ENCODE measurements at regions not wholly inside any gene's neighbourhood (a gene's known extent, or its start where the extent isn't known, plus 50 kb on each side); places are given as distances from the start of the nearest gene placed in this dataset.

DNA sequence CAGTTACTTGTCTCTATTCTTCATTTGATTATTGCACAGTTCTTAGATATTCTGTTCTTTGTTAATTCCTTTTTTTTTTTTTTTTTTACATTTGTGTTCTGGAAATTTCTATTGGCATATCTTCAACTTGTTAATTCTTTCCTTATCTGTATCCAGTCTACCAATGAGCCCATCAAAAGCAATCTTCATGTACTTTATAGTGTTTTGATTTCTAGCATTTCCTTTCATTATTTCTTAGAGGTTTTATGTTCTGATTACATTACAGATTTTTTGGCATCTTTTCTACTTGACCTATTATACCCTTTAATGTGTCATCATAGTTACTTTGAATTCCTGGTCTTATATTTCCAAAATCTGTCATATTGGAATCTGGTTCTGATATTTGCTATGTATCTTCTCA lies 2194.8 kb downstream of the PCDH9 start:
- DNase-seq (ENCODE audit: low read depth), result peak; percentile 22

DNA sequence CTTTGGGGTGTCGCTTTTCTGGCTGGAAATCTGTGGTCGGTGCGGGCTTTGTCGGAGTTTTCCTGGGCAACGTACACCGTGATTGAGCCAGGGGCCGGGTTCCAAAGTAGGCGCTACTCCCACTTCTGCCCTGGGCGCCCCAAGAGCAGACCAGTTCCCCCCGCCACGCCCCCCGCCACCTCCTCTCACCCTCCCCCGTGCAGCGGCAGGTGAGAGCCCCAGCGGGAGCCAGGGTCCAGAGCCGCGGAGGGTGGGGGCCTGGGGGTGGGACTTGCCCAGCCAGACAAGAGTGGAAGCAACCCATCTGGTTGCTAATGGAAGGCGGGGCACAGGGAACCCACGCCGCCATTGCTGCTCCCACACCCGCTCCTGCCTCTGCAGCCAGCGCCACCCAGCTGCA lies 2195.9 kb downstream of the PCDH9 start:
- DNase-seq (ENCODE audit: low read depth), result no peak

DNA sequence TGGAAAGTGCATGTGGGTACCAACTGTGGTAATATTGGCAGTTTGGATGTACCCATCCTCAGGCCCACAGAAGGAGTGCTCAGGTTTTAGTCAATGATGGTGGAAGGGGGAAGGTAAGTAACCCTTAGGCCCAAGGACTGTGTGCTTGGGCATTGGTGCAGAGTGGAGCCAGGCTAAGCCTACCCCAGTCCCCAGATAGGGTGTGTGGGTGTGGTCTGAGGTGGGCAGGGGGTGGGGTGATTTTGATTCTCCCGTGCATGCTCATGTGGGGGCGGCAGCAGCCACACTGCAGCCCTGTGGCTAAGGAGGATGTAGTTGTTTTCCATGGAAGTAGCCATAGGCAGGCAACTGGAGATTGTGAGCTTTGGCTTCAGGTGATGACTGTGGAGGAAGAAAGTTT lies 2197.3 kb downstream of the PCDH9 start:
- no peak for DNase-seq (ENCODE audit: low read depth)

DNA sequence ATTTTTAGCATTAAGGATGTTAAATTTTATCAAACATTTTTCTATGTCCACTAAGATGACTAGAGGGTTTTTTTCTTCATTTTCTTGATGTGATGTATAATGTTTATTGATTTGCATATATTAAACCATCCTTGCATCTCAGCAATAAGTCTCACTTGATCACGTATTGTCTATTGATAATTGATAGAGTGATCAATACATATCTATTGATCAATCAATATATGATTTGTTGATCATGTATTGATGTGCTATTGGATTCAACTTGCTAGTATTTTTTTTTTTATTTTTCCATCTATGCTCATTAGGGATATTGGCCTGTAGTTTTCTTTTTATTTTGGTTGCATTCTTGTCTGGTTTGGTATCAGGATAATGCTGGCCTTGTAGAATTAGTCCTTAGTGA lies 2202.0 kb downstream of the PCDH9 start:
- DNase-seq (ENCODE audit: low read depth), result no peak

DNA sequence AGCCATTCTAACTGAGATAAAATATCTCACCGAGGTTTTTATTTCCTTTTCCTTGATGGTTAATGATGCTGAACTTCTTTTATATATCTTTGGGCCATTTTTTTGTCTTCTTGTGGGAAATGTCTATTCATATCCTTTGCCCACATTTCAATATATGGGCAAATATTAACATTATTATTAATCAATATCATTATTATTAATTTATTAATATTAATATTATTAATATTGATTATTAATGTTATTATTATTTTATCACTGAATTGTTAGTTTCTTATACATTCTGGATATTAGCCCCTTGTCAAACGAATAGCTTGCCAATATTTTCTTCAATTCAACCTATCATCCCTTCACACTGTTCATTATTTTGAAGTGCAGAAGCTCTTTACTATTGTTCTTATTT lies 2203.6 kb downstream of the PCDH9 start:
- DNase-seq (ENCODE audit: low read depth), result no peak

DNA sequence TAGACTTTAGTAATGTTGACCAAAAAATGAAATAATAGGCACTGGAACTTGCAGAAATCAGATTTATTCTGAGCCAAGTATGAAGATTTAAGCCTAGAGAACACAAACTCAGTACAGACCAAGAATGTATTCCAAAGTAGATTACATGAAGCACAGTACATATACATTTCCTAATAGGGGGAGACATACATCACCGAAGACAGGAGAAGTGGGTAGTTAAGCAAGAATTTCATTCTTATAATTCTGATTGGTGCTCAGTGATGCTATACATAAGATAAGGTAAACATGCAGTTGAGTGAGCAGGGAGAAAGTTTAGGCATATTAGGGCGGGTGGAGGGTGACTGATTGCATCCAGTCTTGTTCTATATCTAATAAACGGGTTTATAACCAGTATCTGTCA lies 2218.8 kb downstream of the PCDH9 start:
- no peak for DNase-seq (ENCODE audit: low read depth)

DNA sequence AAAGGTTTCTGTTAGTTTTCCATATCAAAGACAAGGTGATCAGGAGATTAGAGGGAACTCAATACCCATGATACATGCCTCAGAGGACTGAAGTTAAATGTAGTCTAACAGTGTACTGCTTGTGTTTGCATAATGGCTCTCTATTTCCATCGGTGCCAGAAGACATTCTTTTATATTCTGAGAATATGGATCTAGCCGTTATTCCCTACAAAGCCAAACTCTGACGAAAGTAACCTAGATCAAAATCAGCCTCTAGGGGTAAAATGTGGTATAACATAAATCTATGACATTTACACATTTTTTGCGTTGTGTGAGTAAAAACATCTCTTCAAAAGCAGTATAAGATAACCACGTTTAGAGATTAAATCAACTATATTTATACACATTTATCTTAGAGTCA lies 2232.7 kb downstream of the PCDH9 start:
- DNase-seq (ENCODE audit: low read depth), result no peak

DNA sequence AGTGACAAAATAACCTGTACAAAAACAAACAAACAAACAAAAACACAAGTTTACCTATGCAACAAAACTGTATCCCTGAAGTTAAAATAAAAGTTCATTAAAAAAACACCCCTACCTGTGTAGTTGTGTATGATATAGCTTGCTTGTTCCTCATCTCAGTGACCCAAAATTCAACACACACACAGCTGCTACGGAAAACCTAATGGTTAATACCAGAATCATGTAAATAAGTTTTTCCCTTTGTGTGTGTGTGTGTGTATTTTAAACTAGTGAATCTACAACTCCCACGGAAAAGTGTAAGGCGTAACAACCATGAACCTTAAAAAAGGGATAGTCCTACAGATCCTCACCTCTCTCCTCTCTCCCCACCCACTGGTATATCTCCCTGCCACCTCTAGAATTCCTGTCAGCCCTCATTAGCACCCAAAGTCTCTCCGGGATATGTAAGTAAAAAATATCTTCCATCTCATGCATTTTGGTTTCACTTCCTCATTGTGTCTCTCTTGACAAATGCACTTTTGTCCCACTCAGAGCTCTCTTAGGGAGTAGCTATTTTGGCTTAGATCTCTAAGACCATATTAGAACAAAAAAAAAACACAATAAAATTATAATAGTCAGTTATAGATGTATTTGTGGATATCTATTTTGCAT lies 2236.5 kb downstream of the PCDH9 start:
- no peak for DNase-seq (ENCODE audit: low read depth)

DNA sequence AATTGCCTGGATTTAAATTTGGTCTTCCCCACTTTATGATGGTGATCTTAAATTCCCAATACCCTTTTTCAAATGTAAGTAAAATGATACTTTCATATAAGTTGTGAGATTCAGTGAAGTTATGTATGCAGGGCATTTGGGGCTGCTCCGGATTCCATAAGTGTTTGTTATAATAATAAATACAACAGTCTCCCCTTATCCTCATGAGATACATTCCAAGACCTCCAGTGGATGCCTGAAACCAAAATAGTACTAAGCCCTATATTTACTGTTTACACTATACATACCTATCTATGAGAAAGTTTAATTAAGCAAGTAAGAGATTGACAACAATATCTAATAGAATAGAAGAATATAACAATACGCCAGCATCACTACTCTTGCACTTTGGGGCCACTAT lies 2237.8 kb downstream of the PCDH9 start:
- peak; percentile 46 for DNase-seq (ENCODE audit: low read depth)

DNA sequence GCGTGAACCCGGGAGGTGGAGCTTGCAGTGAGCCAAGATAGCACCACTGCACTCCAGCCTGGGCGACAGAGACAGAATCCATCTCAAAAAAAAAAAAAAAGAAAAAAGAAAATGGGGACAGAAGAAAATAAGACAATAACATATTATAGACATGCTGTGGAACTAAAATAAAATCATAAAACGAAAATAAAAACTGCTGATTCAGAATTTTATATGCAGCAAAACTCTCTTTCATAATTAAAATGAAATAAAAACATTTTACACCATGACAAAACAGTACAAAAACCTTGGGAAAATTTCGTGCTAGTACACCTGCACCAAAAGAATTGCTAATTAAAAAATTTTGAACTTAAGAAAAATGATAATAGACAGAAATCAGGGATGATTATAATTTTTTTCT lies 2245.1 kb downstream of the PCDH9 start:
- no peak for DNase-seq (ENCODE audit: low read depth)

DNA sequence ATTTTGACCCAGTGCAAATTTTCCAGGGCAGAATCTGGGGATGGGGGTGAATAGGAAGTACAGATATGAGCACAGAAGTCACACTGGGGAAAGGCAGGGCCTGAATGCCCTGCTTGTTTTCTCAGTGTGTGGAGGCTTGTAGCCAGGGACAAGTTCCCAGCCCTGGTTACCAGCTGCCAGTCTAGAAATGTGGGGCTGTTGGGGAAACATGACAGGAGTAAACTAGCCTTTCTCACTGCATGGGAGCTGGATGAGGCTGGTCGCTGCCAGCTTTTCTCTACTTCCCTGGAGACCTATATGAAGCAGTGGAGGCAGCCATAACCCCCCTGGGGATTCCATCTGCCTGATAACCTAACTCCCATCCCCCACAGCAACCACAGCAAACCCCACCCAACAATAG lies 2267.7 kb downstream of the PCDH9 start:
- DNase-seq (ENCODE audit: low read depth), result no peak

DNA sequence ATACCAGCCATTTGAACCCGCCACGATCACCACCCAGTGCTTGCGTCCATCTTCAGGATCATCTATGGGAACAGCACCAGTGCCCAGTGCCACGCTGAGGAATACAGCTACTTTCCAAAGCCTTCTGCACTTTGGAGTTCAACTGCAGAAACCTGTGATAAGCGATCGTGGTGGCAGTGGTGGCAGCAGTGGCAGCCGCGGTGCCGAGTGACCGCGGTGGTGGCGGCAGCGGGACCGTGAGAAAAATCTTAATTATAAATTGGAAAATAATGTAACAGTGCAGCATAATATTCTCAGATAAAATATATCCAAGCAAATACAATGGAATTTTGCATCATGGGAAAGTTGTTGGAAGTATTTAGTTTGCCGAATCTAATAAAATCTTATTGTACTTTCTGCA lies 2270.9 kb downstream of the PCDH9 start:
- no peak for DNase-seq (ENCODE audit: low read depth)

DNA sequence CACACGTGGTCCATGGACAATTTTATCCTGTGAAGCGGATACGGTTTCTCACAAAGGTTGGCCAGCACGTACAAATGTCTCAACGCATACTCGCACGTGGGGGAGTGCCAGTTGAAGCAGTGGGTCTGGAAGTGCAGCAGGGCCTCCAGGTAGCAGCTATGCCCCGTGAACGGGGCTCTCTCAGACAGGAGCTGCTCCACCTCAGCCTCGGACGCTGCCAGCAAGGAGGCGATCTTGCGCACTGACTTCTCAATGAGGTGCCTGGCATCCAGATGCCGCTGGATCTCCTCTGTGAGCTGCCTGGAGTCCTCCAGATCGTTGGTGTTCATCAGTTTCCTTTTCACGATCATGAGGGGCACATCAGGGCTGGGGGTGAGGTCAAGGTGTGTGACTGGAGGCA lies 2272.0 kb downstream of the PCDH9 start:
- DNase-seq (ENCODE audit: low read depth), result no peak

DNA sequence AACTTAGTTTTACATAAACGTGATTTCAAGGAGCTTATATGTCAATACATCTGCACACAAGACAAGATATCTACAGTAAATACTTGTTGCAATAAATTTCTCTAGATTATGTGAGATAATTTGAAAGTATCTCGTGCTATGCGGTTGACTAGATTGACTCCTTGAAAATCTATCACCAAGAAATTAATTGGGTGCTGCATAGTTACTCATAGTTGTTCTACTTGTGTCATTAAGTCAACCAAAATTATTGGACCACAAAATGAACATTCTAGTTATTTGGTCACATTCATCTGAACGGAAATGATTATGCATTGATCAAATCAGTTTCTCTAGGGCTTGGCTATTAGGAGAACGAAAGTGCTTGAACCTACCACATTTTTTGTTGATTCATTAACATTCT lies 2291.5 kb downstream of the PCDH9 start:
- no peak for DNase-seq (ENCODE audit: low read depth)

DNA sequence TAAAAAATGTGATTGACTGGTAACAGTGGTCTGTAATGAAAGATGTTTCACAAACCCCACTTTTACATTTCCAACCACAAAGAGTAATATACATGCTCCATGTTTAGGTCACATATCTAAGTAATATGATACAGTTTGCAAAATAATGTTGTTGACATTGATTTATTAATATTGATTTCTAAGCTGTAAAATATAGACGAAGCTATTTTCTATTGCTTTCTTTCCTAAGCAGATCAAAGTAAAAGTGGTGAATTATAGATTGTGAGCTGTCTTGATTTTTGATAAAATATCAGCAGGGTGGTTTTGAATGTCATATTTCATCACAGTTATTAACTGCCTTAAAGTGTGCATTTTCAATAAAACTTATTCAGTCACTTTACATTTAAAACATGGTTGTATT lies 2292.8 kb downstream of the PCDH9 start:
- no peak for DNase-seq (ENCODE audit: low read depth)

DNA sequence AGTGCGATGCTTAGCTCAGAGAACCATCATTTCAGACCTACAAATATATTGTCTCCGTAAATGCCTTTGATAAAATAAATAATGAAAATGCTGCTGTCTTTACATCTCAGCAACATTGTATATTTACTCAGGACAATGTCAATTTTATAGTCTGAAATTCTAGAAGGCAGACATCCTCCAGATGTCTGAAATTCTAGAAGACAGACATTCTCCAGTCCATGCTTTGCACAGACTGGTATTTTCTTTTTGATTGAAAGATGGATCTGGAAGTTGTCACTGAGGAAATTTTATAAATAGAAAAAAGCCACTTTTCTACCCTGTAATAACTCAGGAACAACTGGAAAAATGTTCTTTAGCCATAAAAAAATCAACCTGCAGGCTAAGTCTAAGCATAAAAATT lies 2293.3 kb downstream of the PCDH9 start:
- no peak for DNase-seq (ENCODE audit: low read depth)

DNA sequence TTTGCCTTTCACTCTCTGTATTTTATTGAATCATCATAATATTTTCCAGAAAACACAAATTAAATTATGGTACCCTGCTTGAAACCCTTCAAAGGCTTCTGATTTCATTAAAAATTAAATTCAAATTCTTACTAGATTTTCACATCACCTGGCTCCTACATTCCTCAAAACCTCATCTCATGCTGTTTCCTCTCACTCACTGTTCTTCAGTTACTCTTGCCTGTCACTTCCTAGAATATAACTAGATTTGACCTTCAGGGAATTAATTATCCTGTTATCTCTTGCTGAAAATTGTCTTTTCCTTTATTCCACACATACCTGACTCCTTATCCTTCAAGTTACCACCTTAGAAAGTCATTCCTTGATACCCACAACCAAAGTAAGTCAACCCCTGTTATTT lies 2294.7 kb downstream of the PCDH9 start:
- DNase-seq (ENCODE audit: low read depth), result no peak

DNA sequence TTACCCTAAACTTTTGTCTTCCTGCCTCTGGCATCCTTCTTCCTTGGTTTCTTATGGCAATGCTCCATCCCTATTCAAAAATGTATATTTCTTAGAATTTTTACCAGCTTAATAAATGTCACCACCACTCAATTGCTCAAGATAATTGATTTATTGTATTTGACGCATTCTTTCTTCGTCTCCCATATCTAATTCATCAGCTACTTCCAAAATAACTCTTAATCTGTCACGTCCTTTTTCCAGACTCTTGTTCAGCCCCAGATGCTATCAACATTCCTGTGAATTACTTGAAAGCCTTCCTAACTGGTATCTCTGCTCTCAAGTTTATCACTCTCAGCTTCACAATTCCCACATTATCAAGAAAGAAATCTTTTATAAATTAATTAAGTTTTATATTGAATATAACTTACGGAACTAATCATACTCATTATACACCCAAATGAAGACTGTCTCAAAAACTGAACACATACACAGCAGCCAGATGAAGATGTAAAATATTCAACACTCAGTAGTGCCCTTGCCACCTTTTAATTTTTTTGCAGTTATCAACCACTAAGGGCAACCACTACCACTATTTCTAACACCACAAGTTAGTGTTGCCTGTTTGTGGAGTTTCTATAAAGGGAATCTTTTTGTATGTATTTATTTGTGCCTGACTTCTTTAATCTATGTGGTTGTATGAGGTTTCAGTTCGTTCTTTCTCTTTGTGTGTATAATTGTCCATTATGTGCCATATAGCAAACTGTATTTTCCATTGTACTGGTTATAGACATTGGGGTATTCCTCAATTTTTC lies 2295.4 kb downstream of the PCDH9 start:
- DNase-seq (ENCODE audit: low read depth), result no peak

DNA sequence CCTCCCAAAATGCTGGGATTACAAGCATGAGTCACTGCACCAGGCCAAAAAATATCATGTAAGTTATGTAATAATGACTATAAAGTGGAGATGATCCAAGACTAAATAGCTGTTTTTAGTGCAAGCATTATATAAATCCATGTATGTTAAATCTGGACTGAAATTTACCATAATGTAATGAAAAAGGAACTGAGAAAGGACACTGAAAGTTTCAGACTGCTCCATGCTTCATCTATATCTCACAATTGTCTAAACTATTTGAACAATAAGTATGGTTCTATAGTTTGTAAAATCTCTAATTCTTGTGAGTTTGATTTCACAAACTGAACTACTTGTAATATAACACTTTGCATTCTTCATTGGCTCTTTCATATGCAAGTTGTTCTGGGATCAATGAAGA lies 2299.5 kb downstream of the PCDH9 start:
- no peak for DNase-seq (ENCODE audit: low read depth)

DNA sequence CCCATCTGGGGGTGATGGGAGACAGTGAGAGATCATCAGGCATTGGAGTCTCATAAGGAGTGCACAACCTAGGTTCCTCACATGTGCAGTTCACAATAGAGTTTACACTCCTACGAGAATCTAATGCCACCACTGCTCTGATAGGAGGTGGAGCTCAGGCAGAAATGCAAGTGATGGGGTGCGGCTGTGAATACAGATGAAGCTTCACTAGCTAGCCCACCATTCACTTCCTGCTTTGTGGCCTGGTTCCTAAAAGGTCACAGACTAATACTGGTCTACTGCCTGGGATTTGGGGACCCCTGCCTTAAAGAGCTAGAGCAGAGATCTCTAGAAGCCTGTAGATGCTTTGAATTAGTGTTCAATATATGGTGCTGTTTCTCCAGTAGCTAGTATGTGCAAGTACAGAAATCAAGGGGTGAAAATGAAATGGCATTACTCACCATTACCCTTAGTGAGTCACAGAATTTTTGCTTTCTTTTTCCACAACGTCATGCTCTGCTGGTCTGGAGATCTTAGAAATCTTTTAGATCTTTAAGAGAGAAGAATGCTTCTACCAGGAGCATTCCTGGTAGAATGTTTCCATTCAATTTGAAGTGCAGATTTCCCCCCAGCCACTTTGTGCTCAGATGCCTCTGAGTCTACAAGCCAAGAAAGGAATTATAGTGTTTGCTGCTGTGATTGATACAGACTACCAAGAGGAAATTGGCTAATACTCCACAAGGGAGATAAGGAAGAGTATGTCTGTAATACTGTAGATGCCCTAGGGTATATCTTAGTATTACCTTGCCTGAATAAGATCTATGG lies 2301.2 kb downstream of the PCDH9 start:
- DNase-seq (ENCODE audit: low read depth), result peak; percentile 91

DNA sequence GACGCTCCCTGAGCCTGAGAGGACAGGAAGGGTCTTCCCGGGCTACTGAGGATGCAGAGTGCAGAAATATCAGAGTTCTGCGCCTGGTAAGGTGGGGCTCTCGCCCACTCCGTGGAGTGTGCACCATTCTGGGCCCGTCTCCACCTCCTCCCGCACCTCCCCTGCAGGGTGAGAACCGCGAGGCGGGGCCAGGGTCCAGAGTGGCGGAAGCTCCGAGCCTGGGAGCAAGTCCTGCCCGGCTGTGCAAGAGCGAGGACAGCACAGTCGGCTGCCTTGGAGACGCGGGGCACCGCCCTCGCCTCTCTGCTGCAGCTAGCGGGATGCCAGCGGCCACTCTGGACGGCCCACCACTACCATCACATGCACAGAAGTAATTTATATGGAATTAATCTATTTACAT lies 2304.4 kb downstream of the PCDH9 start:
- no peak for DNase-seq (ENCODE audit: low read depth)

DNA sequence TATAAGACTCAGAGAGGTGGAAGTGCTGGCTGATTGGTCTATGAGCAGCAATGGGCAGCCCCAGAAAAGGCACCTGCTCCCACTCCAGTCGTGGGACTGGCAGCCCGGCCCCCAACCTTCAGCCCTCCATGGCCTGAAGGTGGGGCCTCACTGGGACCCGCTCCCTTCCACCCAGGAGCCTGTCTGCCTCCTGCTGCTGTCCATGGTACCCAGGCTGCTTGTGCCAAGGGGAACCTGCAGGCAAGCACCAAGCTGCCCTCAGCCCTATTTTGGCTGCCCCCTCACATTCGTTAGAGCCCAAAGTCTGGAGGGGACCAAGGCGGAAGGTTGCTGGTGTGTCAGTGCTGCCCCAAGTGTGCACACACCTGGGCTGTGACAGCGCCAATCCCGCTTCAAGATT lies 2304.9 kb downstream of the PCDH9 start:
- DNase-seq (ENCODE audit: low read depth), result peak; percentile 25

DNA sequence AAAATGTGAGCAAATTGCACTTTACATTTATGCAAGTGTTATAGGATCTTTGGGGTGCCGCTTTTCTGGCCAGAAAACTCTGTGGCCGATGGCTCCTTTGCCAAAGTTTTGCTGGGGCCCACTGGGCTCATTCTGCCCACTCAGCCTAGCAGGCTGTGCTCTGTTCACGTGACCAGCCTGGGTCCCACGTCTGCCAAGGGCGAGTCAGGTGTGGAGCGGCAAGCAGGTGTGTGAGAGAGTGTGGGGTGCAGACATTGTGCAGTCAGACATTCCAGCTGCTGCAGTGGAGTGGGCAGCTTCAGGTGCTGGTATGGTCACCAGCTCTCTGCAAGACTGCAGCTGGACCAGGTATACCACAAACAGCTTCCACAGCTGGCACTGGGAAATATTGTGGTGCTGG lies 2305.7 kb downstream of the PCDH9 start:
- DNase-seq (ENCODE audit: low read depth), result no peak

All from iris pigment epithelial cell (primary cell).